Mammary epithelial cell (primary cell): ENCODE measurements at regions not wholly inside any gene's neighbourhood (a gene's known extent, or its start where the extent isn't known, plus 50 kb on each side); places are given as distances from the start of the nearest gene placed in this dataset.

ENCODE experiments used
- EZH2 ChIP-seq: IDR thresholded peaks from 2 replicates; pipeline ENCODE4 v1.6.1; 2012; ENCODE audit warnings: low read length, inconsistent platforms, borderline replicate concordance
- TF ChIP-seq, protein P1 (sequence below), 2 donors: IDR thresholded peaks in 1 of 2; conservative IDR thresholded peaks in 1 of 2; 2 replicates each; pipeline ENCODE4 v1.5.1; 2011 to 2012; ENCODE audit warnings: inconsistent platforms in 2 of 2, low read length in 2 of 2, mild to moderate bottlenecking in 2 of 2, control low read depth in 1 of 2, low read depth in 1 of 2; ENCODE audit not compliant: insufficient read depth in 1 of 2; ENCODE audit errors: extremely low read depth in 1 of 2

DNA sequence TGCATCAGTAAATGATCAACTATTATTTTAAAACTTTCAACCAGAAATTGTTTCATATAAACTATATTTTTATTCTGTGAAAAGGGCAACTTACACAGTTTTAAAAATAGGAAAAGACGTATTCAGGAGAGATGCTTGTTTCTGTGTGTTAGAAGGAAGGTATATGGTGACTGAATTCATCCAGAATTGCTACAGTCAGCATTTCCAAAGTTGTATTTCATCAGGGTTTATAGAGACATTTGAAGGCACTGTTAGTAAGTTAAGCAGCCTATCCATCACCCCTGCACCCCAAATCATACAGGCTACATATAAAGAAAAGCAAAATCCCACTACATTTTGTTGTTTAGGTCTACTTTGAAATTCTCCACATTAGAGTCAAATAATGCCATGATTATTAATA is 716.0 kb downstream of the KCTD16 start:
- TF ChIP-seq, protein P1, sequence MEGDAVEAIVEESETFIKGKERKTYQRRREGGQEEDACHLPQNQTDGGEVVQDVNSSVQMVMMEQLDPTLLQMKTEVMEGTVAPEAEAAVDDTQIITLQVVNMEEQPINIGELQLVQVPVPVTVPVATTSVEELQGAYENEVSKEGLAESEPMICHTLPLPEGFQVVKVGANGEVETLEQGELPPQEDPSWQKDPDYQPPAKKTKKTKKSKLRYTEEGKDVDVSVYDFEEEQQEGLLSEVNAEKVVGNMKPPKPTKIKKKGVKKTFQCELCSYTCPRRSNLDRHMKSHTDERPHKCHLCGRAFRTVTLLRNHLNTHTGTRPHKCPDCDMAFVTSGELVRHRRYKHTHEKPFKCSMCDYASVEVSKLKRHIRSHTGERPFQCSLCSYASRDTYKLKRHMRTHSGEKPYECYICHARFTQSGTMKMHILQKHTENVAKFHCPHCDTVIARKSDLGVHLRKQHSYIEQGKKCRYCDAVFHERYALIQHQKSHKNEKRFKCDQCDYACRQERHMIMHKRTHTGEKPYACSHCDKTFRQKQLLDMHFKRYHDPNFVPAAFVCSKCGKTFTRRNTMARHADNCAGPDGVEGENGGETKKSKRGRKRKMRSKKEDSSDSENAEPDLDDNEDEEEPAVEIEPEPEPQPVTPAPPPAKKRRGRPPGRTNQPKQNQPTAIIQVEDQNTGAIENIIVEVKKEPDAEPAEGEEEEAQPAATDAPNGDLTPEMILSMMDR (conservative IDR thresholded peaks at IDR 0.05 in 1 of 2, IDR thresholded peaks at IDR 0.05 in 1 of 2; ENCODE audit: extremely low read depth in 1 of 2, insufficient read depth in 1 of 2, low read depth in 1 of 2, low read length in 2 of 2): no peak
- no peak for TF ChIP-seq EZH2
